CD14-positive monocyte (primary cell): ENCODE measurements at regions not wholly inside any gene's neighbourhood (a gene's known extent, or its start where the extent isn't known, plus 50 kb on each side); places are given as distances from the start of the nearest gene placed in this dataset.

Experiments used
- DNase-seq, 3 donors: peaks; one replicate each; pipeline ENCODE4 v3.0.0-alpha.2; 2011 to 2022
- H2AFZ ChIP-seq: 2 replicates; pipeline ENCODE4 v1.6.0; 2012; ENCODE audit warnings: mild to moderate bottlenecking, low read depth, low read length, inconsistent platforms; ENCODE audit not compliant: insufficient read depth, poor library complexity, severe bottlenecking
- H3K27ac ChIP-seq, 2 donors: 1 replicate in 1 of 2; 2 replicates in 1 of 2; pipeline ENCODE4 v1.5.1; 2012 to 2013; ENCODE audit warnings: low read length in 2 of 2, control low read depth in 1 of 2, inconsistent platforms in 1 of 2, low read depth in 1 of 2, mild to moderate bottlenecking in 1 of 2
- H3K27me3 ChIP-seq, 2 donors: one replicate each; pipeline versions ENCODE4 v1.6.0 to v1.6.1; 2011 to 2013; ENCODE audit warnings: low read length in 2 of 2; ENCODE audit not compliant: control insufficient read depth in 2 of 2, insufficient read depth in 2 of 2
- H3K36me3 ChIP-seq, 2 donors: replicated peaks in 1 of 2; 1 replicate in 1 of 2; 2 replicates in 1 of 2; pipeline versions ENCODE4 v1.5.1 to v1.6.1; 2012 to 2013; ENCODE audit warnings: low read length in 2 of 2, control low read depth in 1 of 2, inconsistent platforms in 1 of 2, mild to moderate bottlenecking in 1 of 2; ENCODE audit not compliant: insufficient read depth in 2 of 2, control insufficient read depth in 1 of 2
- H3K4me1 ChIP-seq, 2 donors: 1 replicate in 1 of 2; 2 replicates in 1 of 2; pipeline versions ENCODE4 v1.5.1 to v1.6.1; 2012 to 2013; ENCODE audit warnings: low read length in 2 of 2, control low read depth in 1 of 2, inconsistent platforms in 1 of 2, mild to moderate bottlenecking in 1 of 2, moderate library complexity in 1 of 2; ENCODE audit not compliant: insufficient read depth in 2 of 2, control insufficient read depth in 1 of 2
- H3K4me2 ChIP-seq: replicated peaks from 2 replicates; pipeline ENCODE3; 2012; ENCODE audit warnings: low read length, moderate library complexity, mild to moderate bottlenecking; ENCODE audit not compliant: poor library complexity, severe bottlenecking; ENCODE audit errors: extremely low read depth
- H3K4me3 ChIP-seq, 3 experiments: fragments of 200-600 bp in 1 of 3; sonication (generic) in 1 of 3; replicated peaks in 1 of 3; 1 replicate in 2 of 3; 2 replicates in 1 of 3; pipeline ENCODE4 v1.5.1; 2011 to 2013; ENCODE audit warnings: low read length in 3 of 3, mild to moderate bottlenecking in 3 of 3, control low read depth in 2 of 3, low read depth in 2 of 3, inconsistent platforms in 1 of 3, moderate library complexity in 1 of 3
- H3K79me2 ChIP-seq: 2 replicates; pipeline ENCODE4 v1.6.0; 2012; ENCODE audit warnings: mild to moderate bottlenecking, control low read depth, inconsistent platforms, low read length, moderate library complexity; ENCODE audit not compliant: insufficient read depth
- H3K9ac ChIP-seq: 2 replicates; pipeline ENCODE4 v1.6.0; 2017; ENCODE audit warnings: low read length, mild to moderate bottlenecking; ENCODE audit not compliant: insufficient read depth, poor library complexity, severe bottlenecking
- H3K9me3 ChIP-seq, 2 donors: replicated peaks in 1 of 2; 1 replicate in 1 of 2; 2 replicates in 1 of 2; pipeline versions ENCODE4 v1.5.1 to v1.6.1; 2012 to 2013; ENCODE audit warnings: low read length in 2 of 2, control low read depth in 1 of 2; ENCODE audit not compliant: control insufficient read depth in 1 of 2, insufficient read depth in 1 of 2
- H4K20me1 ChIP-seq: 2 replicates; pipeline ENCODE4 v1.6.0; 2012; ENCODE audit warnings: mild to moderate bottlenecking, low read length, control low read depth, moderate library complexity; ENCODE audit not compliant: insufficient read depth
- H3K27ac Mint-ChIP-seq, 7 donors: one replicate each; pipeline ENCODE4 v1.8.0; 2020; ENCODE audit warnings: mild to moderate bottlenecking in 7 of 7, mixed read lengths in 7 of 7, moderate library complexity in 6 of 7, inconsistent platforms in 2 of 7
- H3K27me3 Mint-ChIP-seq, 3 donors: one replicate each; pipeline ENCODE4 v1.8.0; 2021 to 2022; ENCODE audit warnings: low read depth in 3 of 3, mild to moderate bottlenecking in 3 of 3, mixed read lengths in 3 of 3, moderate library complexity in 3 of 3, inconsistent platforms in 1 of 3
- H3K36me3 Mint-ChIP-seq, 2 donors: one replicate each; pipeline ENCODE4 v1.8.0; 2020; ENCODE audit warnings: mixed read lengths in 2 of 2, inconsistent platforms in 1 of 2, mild to moderate bottlenecking in 1 of 2
- H3K4me1 Mint-ChIP-seq: one replicate; pipeline ENCODE4 v1.8.0; 2020; ENCODE audit warnings: mild to moderate bottlenecking, mixed read lengths
- H3K4me3 Mint-ChIP-seq, 2 donors: one replicate each; pipeline ENCODE4 v1.8.0; 2020; ENCODE audit warnings: mild to moderate bottlenecking in 2 of 2, mixed read lengths in 2 of 2, moderate library complexity in 1 of 2
- H3K9me3 Mint-ChIP-seq, 7 donors: one replicate each; pipeline ENCODE4 v1.8.0; 2020 to 2022; ENCODE audit warnings: mixed read lengths in 7 of 7, mild to moderate bottlenecking in 6 of 7, moderate library complexity in 6 of 7, inconsistent platforms in 2 of 7
- CTCF ChIP-seq: fragments of 200-600 bp; IDR thresholded peaks from one replicate; pipeline ENCODE4 v1.8.0; 2022; ENCODE audit warnings: antibody characterized with exemption, mild to moderate bottlenecking
- WGBS: methylation state at CpG from one replicate; pipeline ENCODE4 v1.1.5; 2013; ENCODE audit warnings: missing lambda C conversion rate; ENCODE audit not compliant: insufficient coverage; 5-methylcytosine and 5-hydroxymethylcytosine counted together
- intact Hi-C, 2 donors: fragments of 100-400 bp; cut with micrococcal nuclease; formaldehyde crosslinking; loops; one replicate each; pipeline versions ENCODE4 v1.15.0 to v1.15.1; 2023

GRCh38 chr13:105255472-105255871 is 1280.0 kb downstream of the EFNB2 start:
- Histone ChIP-seq H3K27me3 (no peaks in the 10 kb centered on the region), H3K9ac (no peak overlapping the region), H3K27ac (no peak overlapping the region), H3K9me3 (peaks cover 0 to 4% of the 10 kb centered on the region in 2 donors), H3K36me3 (no peaks in the 10 kb centered on the region), H4K20me1 (no peaks in the 10 kb centered on the region), H3K79me2 (no peaks in the 10 kb centered on the region), H3K4me1 (no peaks in the 10 kb centered on the region), H2AFZ (no peak overlapping the region), H3K4me3 (no peak overlapping the region), H3K4me2 (no peak overlapping the region)
- no peak for TF ChIP-seq CTCF
- intact Hi-C loops: no loop called here
- no peak for DNase-seq
- Mint-ChIP-seq H3K27ac (no peak overlapping the region), H3K9me3 (peaks cover 0 to 9% (median 3%) of the 10 kb centered on the region in 7 donors), H3K27me3 (no peaks in the 10 kb centered on the region), H3K36me3 (no peaks in the 10 kb centered on the region), H3K4me1 (no peaks in the 10 kb centered on the region), H3K4me3 (no peak overlapping the region)
- WGBS: no CpG with 5 or more reads among the region's 1 CpG

- Histone ChIP-seq H3K9me3 (peaks cover 0 to 4% of the 10 kb centered on the region in 2 donors), H3K4me2 (no peak overlapping the region), H3K9ac (no peak overlapping the region), H3K36me3 (no peaks in the 10 kb centered on the region), H3K4me3 (no peak overlapping the region), H2AFZ (no peak overlapping the region), H4K20me1 (no peaks in the 10 kb centered on the region), H3K27me3 (no peaks in the 10 kb centered on the region), H3K27ac (no peak overlapping the region), H3K79me2 (no peaks in the 10 kb centered on the region), H3K4me1 (no peaks in the 10 kb centered on the region)
- no peak for TF ChIP-seq CTCF
- Mint-ChIP-seq H3K27ac (no peak overlapping the region), H3K4me3 (no peak overlapping the region), H3K36me3 (no peaks in the 10 kb centered on the region), H3K27me3 (no peaks in the 10 kb centered on the region), H3K9me3 (peaks cover 0 to 8% (median 3%) of the 10 kb centered on the region in 7 donors), H3K4me1 (no peaks in the 10 kb centered on the region)
- DNase-seq: no peak
- intact Hi-C loops: no loop called here
These were observed 1284.2 kb downstream of the EFNB2 start for GRCh38 chr13:105251293-105251692.
